Middle frontal gyrus (tissue), 1 donor: ENCODE measurements at regions not wholly inside any gene's neighbourhood (a gene's known extent, or its start where the extent isn't known, plus 50 kb on each side); places are given as distances from the start of the nearest gene placed in this dataset.

Experiments used
- DNase-seq: peaks from one replicate; pipeline ENCODE4 v3.0.0-alpha.2; 2015; ENCODE audit warnings: low spot score; ENCODE audit errors: extremely low spot score

- no peak for DNase-seq
Observed at GRCh38 chr4:8922481-8922880, 50.8 kb upstream of the HMX1 start.

DNA sequence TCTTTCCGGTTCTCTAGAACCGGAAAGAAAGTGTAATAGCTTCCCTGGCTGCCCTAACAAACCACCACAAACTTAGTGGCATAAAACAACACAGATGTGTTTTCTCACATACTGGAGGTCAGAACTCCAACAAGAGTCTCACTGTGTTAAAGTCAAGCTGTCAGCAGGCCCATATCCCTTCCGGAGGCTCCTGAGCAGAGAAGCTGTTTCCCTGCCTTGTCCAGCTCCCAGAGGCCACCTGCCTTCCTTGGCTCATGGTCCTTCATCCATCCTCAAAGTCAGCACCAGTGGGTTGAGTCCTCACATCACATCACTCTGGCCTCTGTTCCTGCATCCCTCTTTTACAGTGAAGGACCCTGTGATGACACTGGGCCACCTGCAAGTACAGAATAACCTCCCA is 49.8 kb upstream of the HMX1 start:
- no peak for DNase-seq
